Ectodermal cell (in vitro differentiated cells): ENCODE measurements at regions not wholly inside any gene's neighbourhood (a gene's known extent, or its start where the extent isn't known, plus 50 kb on each side); places are given as distances from the start of the nearest gene placed in this dataset.

Experiments used
- H3K27ac ChIP-seq: 2 replicates; pipeline ENCODE4 v1.7.0; 2013; ENCODE audit warnings: mild to moderate bottlenecking, low read depth, low read length; ENCODE audit not compliant: insufficient read depth, poor library complexity, severe bottlenecking
- H3K27me3 ChIP-seq: 2 replicates; pipeline ENCODE4 v1.7.0; 2013; ENCODE audit warnings: mild to moderate bottlenecking, low read length; ENCODE audit not compliant: insufficient read depth, control insufficient read depth, poor library complexity, severe bottlenecking
- H3K36me3 ChIP-seq: one replicate; pipeline ENCODE4 v1.7.0; 2013; ENCODE audit warnings: low read length; ENCODE audit not compliant: control insufficient read depth, insufficient read depth
- H3K4me1 ChIP-seq: one replicate; pipeline ENCODE4 v1.7.0; 2013; ENCODE audit warnings: low read length; ENCODE audit not compliant: control insufficient read depth, insufficient read depth
- H3K4me3 ChIP-seq: 2 replicates; pipeline ENCODE4 v1.7.0; 2013; ENCODE audit warnings: low read depth, low read length, control low read depth; ENCODE audit not compliant: insufficient read depth
- H3K9me3 ChIP-seq: 2 replicates; pipeline ENCODE4 v1.7.0; 2013; ENCODE audit warnings: mild to moderate bottlenecking, low read length, moderate library complexity; ENCODE audit not compliant: control insufficient read depth
- WGBS, 2 experiments: methylation state at CpG; one replicate each; pipeline ENCODE4 v1.1.7; 2013; ENCODE audit warnings: missing lambda C conversion rate in 2 of 2; 5-methylcytosine and 5-hydroxymethylcytosine counted together

DNA sequence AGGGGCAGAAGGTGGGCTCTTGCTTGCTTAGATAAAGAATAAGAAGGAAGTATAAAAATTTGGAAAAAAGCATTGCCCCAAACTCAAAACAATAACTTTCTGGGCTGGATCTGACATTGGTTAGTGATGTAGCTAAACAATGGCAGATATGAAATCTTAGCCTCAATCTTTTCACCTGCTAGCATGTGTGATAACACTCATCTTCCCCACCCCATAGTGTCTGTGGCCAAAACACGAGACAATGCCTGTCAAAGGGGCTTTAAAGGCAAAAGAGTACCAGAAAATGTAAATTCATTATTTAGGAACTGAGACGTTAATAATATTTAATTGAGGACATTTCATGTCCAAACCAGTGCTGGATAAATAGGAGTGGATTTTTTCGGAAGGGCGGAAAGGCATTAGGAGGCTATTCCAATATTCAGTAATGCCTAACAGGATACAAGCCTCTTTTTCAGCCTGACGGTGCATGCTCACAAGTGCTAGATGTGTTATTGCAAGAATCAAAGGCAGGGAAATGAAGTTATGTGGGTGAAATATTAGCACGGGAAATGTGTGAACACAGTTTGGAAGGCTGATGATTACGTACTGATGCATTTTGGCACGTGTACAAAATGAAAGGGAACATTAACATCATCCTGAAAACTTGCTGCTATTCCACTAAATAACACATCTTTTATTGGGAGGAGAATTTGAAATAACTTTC is 395.7 kb downstream of the GALR1 start:
- no peaks in the 10 kb centered on the region for H3K27me3 ChIP-seq
- WGBS, 2 experiments: 86 to 90% methylated on average over 8 of the region's 8 CpGs
- H3K36me3 ChIP-seq: no peaks in the 10 kb centered on the region
- H3K27ac ChIP-seq: no peak overlapping the region
- H3K9me3 ChIP-seq: no peaks in the 10 kb centered on the region
- no peak overlapping the region for H3K4me3 ChIP-seq
- no peaks in the 10 kb centered on the region for H3K4me1 ChIP-seq

- Histone ChIP-seq H3K27ac (no peak overlapping the region), H3K9me3 (no peaks in the 10 kb centered on the region), H3K4me3 (no peak overlapping the region), H3K36me3 (no peaks in the 10 kb centered on the region), H3K4me1 (no peaks in the 10 kb centered on the region), H3K27me3 (peaks cover 6% of the 10 kb centered on the region)
- WGBS, 2 experiments: 77 to 85% methylated on average over 8 of the region's 8 CpGs
Observed at GRCh38 chr18:77647472-77647871, 397.8 kb downstream of the GALR1 start.

- Histone ChIP-seq H3K36me3 (no peaks in the 10 kb centered on the region), H3K4me1 (no peaks in the 10 kb centered on the region), H3K27me3 (peaks cover 6% of the 10 kb centered on the region), H3K9me3 (no peaks in the 10 kb centered on the region), H3K4me3 (no peak overlapping the region), H3K27ac (no peak overlapping the region)
- 71 to 76% methylated on average over 7 of the region's 7 CpGs for WGBS, 2 experiments
Observed at GRCh38 chr18:77648411-77648810, 398.8 kb downstream of the GALR1 start.

- peaks cover 6% of the 10 kb centered on the region for H3K27me3 ChIP-seq
- no peak overlapping the region for H3K4me3 ChIP-seq
- H3K27ac ChIP-seq: no peak overlapping the region
- H3K36me3 ChIP-seq: no peaks in the 10 kb centered on the region
- no peaks in the 10 kb centered on the region for H3K4me1 ChIP-seq
- 13 to 17% methylated on average over 26 to 28 of the region's 28 CpGs for WGBS, 2 experiments
- H3K9me3 ChIP-seq: no peaks in the 10 kb centered on the region
Observed at GRCh38 chr18:77650799-77651385, 401.2 kb downstream of the GALR1 start.

DNA sequence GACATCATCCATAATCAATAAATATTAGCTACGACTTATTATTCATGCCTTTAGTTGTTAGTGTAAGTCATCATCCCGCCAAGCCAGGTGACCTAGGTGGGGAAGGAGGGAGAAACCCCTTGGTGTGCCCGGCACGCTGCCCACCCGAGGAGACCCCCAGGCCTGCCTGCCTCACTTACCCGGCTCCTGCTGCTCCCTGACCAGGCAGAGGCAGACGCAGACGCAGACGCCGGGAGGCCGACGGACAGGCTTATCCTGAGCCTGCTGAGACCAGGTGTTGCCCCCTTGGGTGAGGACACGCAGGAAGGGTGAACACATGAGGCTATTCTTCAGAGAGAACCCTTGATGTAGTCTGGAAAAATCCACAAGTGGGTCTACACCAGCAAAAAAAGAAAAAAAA is 401.8 kb downstream of the GALR1 start:
- H3K36me3 ChIP-seq: no peaks in the 10 kb centered on the region
- peaks cover 6% of the 10 kb centered on the region for H3K27me3 ChIP-seq
- 89 to 92% methylated on average over 13 of the region's 13 CpGs for WGBS, 2 experiments
- no peak overlapping the region for H3K27ac ChIP-seq
- no peak overlapping the region for H3K4me3 ChIP-seq
- H3K4me1 ChIP-seq: no peaks in the 10 kb centered on the region
- no peaks in the 10 kb centered on the region for H3K9me3 ChIP-seq

DNA sequence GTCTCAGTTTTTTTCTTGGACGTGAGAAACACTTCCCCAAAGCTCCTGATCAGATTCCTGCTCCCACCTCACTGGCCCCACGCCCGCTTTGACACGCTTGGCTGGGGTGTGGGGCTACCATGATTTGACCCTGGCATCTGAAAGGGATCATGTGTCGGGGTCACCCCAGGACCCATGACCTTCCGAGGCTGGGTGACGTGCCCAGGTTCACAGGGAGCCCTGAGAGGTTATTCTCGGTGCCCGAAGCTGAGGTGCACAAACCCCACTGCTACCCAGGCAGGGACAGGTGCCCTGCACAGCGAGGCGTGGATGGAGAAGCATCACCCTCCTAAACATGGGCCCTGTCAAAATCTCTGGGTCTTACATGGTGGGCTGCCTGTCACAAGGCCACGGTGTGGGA is 404.1 kb downstream of the GALR1 start:
- no peaks in the 10 kb centered on the region for H3K4me1 ChIP-seq
- H3K9me3 ChIP-seq: no peaks in the 10 kb centered on the region
- H3K36me3 ChIP-seq: no peaks in the 10 kb centered on the region
- H3K27me3 ChIP-seq: peaks cover 6% of the 10 kb centered on the region
- WGBS, 2 experiments: 93 to 94% methylated on average over 12 of the region's 12 CpGs
- H3K4me3 ChIP-seq: no peak overlapping the region
- H3K27ac ChIP-seq: no peak overlapping the region

DNA sequence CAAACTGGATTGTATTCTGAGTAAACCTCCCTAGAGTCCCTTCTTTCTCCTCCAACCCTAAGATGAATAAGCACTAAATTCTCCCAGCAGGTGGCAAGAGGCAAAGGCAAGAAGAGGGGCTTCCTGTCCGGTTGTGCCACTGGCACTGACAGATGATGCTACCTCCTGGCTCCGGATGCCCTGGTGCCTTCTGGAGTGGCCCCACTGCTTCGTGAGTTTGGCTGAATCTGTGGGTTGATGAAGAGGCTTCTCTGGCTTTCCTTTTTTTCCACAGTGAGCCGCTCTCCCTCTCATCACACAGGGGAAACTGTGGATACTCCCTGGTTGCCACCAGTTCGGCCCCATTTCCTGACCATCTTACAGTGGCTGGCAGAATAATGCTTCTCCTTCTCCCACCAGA is 404.7 kb downstream of the GALR1 start:
- WGBS, 2 experiments: 92 to 93% methylated on average over 5 of the region's 5 CpGs
- Histone ChIP-seq H3K4me3 (no peak overlapping the region), H3K27ac (no peak overlapping the region), H3K36me3 (no peaks in the 10 kb centered on the region), H3K4me1 (no peaks in the 10 kb centered on the region), H3K9me3 (no peaks in the 10 kb centered on the region), H3K27me3 (peaks cover 6% of the 10 kb centered on the region)

GRCh38 chr18:77657651-77658298 is 408.1 kb downstream of the GALR1 start:
- no peaks in the 10 kb centered on the region for H3K36me3 ChIP-seq
- H3K4me3 ChIP-seq: no peak overlapping the region
- H3K9me3 ChIP-seq: no peaks in the 10 kb centered on the region
- H3K27ac ChIP-seq: no peak overlapping the region
- no peaks in the 10 kb centered on the region for H3K27me3 ChIP-seq
- 91 to 94% methylated on average over 31 of the region's 31 CpGs for WGBS, 2 experiments
- no peaks in the 10 kb centered on the region for H3K4me1 ChIP-seq

DNA sequence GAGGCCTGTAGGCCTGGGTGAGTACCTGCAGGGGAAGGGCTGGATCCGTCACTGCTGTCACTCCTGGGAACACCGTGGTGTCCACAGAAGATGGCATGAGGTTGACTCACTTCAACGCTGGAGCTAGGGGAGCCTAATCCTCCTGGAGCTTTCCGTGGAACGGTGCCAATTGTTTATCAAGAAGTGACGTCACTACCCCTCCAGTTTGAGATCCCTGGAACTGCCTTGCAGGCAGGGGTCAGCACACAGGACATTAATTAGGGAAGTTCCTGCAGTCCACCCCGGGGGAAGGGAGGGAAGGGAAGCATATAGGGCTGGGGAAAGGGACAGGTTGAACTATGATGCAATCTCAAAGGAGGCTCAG is 408.6 kb downstream of the GALR1 start:
- Histone ChIP-seq H3K4me3 (no peak overlapping the region), H3K27ac (no peak overlapping the region), H3K36me3 (no peaks in the 10 kb centered on the region), H3K4me1 (no peaks in the 10 kb centered on the region), H3K27me3 (no peaks in the 10 kb centered on the region), H3K9me3 (no peaks in the 10 kb centered on the region)
- WGBS, 2 experiments: 89 to 91% methylated on average over 7 of the region's 7 CpGs

- Histone ChIP-seq H3K4me1 (no peaks in the 10 kb centered on the region), H3K27me3 (no peaks in the 10 kb centered on the region), H3K27ac (no peak overlapping the region), H3K36me3 (no peaks in the 10 kb centered on the region), H3K9me3 (no peaks in the 10 kb centered on the region), H3K4me3 (no peak overlapping the region)
- WGBS, 2 experiments: 75 to 79% methylated on average over 5 of the region's 5 CpGs
Observed at GRCh38 chr18:77658751-77659448, 409.3 kb downstream of the GALR1 start.
